Nucleus accumbens (tissue), 56 donors: ENCODE measurements at regions not wholly inside any gene's neighbourhood (a gene's known extent, or its start where the extent isn't known, plus 50 kb on each side); places are given as distances from the start of the nearest gene placed in this dataset.
"Not testable (repeated sequence)": the region's sequence is repeated elsewhere in the genome, so short reads cannot be mapped to it uniquely, and the experiment has no call there.

Experiments
- DNase-seq, 56 donors: peaks; one replicate each; lab custom pipeline; 2025; lab: John Stamatoyannopoulos, UW

- DNase-seq: no peak
These were observed 51.2 kb upstream of the SEC16B start for GRCh38 chr1:178020968-178021640.

GRCh38 chr1:178021950-178022349 lies 52.1 kb upstream of the SEC16B start:
- no peak for DNase-seq

GRCh38 chr1:178023181-178023618 lies 53.3 kb upstream of the SEC16B start:
- DNase-seq: no peak

- no peak for DNase-seq
These were observed 54.6 kb upstream of the SEC16B start for GRCh38 chr1:178024504-178024903.

DNA sequence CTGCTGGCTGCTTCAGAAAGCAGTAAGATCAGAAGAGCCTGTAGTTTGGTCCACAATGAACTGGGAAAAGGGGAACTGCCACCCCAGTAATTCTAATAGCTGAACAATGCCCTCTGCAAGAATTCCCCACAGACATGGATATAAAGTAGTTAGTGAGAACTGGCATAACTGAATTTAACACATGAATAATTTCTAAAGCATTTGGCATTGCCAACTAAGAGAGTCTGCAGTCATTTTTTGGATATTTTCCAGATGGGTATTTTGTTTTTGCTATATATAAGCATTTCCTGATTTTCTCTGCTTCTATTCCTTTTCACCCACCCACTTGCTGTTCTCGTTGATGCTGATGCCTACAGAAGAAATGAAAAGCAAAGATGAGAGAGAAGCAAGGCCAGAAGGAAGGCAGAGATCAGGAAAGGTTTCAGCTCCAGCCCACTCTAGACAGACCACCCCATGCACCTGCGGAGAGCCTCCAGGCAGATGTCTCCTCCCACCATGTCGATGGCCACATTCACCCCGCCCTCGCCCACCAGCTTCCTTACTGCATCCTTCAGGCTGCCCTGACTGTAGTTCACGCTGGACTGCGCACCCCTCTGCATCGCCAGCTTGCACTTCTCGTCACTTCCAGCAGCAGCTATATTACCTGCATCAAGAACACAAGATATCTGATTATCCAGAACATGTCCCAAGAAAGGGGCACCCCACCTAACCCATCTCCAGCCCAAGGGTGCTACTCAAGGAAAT lies 55.9 kb upstream of the SEC16B start:
- DNase-seq: no peak

- DNase-seq: peak in 4 of 56 donors; percentile 2 to 9 (median 7)
These were observed 59.1 kb upstream of the SEC16B start for GRCh38 chr1:178028841-178029481.

- DNase-seq: no peak
These were observed 60.6 kb upstream of the SEC16B start for GRCh38 chr1:178030467-178030866.

DNA sequence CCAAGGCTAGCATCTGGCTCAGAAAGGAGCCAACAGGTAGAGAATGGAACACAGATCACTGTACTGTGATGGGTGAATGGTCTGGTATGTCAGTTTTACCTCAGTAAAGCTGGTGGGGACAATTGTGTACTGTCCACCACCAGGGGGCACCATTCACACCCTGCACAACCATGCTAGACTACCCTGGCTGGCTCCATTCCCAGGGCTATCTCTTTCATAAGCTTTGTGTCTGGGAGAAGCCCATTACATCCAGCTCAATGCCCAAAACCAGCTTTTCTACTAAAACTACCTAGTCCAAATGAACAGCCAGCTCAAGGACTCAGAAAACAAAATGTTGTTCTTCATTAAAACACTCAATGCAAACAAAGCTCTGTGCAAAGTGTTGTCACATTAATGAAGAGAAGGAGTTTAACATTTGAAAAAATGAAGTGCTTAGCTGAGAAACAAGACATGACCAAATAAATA lies 62.0 kb upstream of the RASAL2 start:
- peak in 52 of 56 donors; percentile 17 to 93 (median 64) for DNase-seq

GRCh38 chr1:178033019-178033418 lies 60.9 kb upstream of the RASAL2 start:
- no peak for DNase-seq

GRCh38 chr1:178034676-178035075 lies 59.2 kb upstream of the RASAL2 start:
- DNase-seq: no peak

GRCh38 chr1:178036090-178036489 lies 57.8 kb upstream of the RASAL2 start:
- no peak for DNase-seq

DNA sequence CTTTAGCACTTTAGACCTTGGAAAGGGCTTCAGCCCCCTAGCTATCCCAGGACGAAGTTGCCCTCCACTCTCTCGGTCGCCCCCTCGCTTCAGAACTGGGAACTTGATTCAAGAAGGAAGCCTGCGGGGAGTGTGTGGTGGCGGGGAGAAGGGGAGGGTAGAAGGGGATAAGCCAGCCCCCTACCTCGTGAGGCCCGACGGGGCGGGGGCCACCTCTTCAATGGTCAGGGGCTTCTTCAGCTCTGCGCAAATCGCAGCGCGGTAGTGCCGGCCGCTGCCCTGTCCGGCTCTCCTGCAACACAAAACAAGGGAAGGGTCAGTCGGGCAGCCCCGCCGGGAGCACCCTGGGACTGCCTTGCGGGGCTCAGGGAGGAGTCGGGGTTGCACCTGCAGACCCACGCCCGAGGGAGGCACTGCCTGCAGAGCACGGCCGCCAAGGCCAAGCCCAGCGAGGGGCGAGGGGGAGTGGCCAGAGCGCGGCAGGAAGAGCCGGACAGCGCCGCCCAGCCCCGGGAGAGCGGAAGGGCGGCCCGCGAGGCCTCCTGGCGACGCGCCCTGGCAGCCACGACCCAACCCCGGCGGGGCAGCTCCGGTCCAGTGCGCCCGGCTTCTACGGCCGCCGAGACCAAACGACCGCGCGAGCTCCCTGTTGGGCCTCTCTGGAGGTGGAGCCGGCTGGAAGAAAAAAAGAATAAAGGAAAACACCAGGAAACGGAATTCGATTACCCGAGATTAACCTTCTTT lies 56.2 kb upstream of the RASAL2 start:
- peak in 49 of 56 donors; percentile 21 to 85 (median 55) for DNase-seq

DNA sequence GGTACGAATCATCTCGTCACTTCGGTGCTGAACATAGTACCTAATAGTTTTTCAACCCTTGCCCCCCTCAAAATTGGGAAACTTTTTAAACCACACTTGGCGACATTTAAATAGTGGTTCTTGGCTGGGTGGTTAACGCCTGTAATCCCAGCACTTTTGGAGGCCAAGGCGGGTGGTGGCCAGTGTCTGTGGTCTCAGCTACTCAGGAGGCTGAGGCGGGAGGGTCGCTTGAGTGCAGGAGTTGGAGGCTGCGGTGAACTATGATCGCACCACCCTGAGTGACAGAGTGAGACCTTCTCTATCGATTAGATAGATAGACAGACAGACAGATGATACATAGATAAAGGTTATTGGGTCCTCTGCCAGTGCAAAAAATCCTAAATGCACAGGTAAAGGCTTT lies 55.5 kb upstream of the RASAL2 start:
- DNase-seq: no peak

- DNase-seq: no peak
These were observed 54.0 kb upstream of the RASAL2 start for GRCh38 chr1:178039891-178040290.

DNA sequence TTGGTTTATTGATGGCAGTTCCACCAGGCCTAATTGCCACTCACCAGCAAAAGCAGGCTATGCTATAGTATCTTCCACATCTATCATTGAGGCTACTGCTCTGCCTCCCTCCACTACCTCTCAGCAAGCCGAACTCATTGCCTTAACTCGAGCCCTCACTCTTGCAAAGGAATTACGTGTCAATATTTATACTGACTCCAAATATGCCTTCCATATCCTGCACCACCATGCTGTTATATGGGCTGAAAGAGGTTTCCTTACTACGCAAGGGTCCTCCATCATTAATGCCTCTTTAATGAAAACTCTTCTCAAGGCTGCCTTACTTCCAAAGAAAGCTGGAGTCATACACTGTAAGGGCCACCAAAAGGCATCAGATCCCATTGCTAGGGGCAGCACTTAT lies 50.0 kb upstream of the RASAL2 start:
- DNase-seq: not testable (repeated sequence)
